Activated CD4-positive, alpha-beta T cell treated with anti-CD3 and anti-CD28 coated beads, Interleukin-2, Interleukin-4, amounts not matched to agents 100 ng/mL and 50 ng/mL, durations not matched to agents 16 hours and 8 hours (primary cell): ENCODE measurements at regions not wholly inside any gene's neighbourhood (a gene's known extent, or its start where the extent isn't known, plus 50 kb on each side); places are given as distances from the start of the nearest gene placed in this dataset.

ENCODE experiments used
- DNase-seq: peaks from one replicate; pipeline ENCODE4 v3.0.0-alpha.2; 2020; ENCODE audit warnings: low spot score

- no peak for DNase-seq
These were observed 74.6 kb upstream of the NPAS1 start for GRCh38 chr19:46944918-46945628.

- no peak for DNase-seq
These were observed 73.7 kb upstream of the NPAS1 start for GRCh38 chr19:46945694-46946489.

- no peak for DNase-seq
These were observed 72.9 kb upstream of the NPAS1 start for GRCh38 chr19:46946611-46947238.

GRCh38 chr19:46947866-46948265 is 71.8 kb upstream of the NPAS1 start:
- DNase-seq: no peak

GRCh38 chr19:46950526-46951170 is 69.0 kb upstream of the NPAS1 start:
- no peak for DNase-seq

GRCh38 chr19:46951171-46951986 is 68.3 kb upstream of the NPAS1 start:
- peak; percentile 46 for DNase-seq

GRCh38 chr19:46952874-46953273 is 66.8 kb upstream of the NPAS1 start:
- no peak for DNase-seq

- no peak for DNase-seq
These were observed 65.6 kb upstream of the NPAS1 start for GRCh38 chr19:46953955-46954501.

GRCh38 chr19:46954502-46954992 is 65.1 kb upstream of the NPAS1 start:
- DNase-seq: no peak

GRCh38 chr19:46954993-46955812 is 64.4 kb upstream of the NPAS1 start:
- DNase-seq: peak; percentile 74

- DNase-seq: peak; percentile 30
These were observed 63.7 kb upstream of the NPAS1 start for GRCh38 chr19:46955813-46956371.

- peak; percentile 52 for DNase-seq
These were observed 61.1 kb upstream of the NPAS1 start for GRCh38 chr19:46958532-46958931.

- DNase-seq: no peak
These were observed 59.6 kb upstream of the NPAS1 start for GRCh38 chr19:46959894-46960556.

- no peak for DNase-seq
These were observed 57.5 kb upstream of the NPAS1 start for GRCh38 chr19:46962030-46962570.

GRCh38 chr19:46963093-46963734 is 56.4 kb upstream of the NPAS1 start:
- DNase-seq: peak; percentile 58

GRCh38 chr19:46967578-46968032 is 52.0 kb upstream of the NPAS1 start:
- peak; percentile 52 for DNase-seq
